ENCODE measurements at regions not wholly inside any gene's neighbourhood (a gene's known extent, or its start where the extent isn't known, plus 50 kb on each side); places are given as distances from the start of the nearest gene placed in this dataset.

DNA sequence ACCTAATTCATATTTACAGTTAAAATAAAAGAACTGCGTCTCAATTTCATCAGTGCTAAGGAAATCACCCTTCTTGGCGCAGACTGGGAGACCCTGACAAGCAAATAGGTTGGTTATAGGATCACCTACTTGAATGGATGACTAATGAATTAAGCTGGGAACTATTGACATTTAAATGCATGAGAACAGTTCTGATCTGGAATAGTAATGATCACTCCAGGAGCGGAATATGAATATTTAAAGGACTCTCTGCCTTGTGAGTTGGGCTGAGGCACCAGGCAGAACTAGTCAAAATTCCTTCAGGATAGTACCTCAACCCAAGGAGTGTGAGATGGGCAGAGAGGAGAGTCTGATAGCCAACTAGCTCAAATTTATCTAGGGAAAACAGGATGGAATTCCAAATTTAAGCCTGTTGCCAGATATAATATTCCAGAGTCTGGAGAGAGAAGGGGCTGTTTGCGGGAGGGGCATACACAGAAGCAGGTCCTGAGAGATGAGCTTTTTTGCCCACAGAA lies 364.4 kb downstream of the CSNK1G3 start:
- Mint-ChIP-seq H3K9me3 (ENCODE audit: low read depth) (no peaks in the 10 kb centered on the region), H3K4me1 (ENCODE audit: low read depth) (no peaks in the 10 kb centered on the region), H3K27me3 (peaks cover 2% of the 10 kb centered on the region), H3K4me3 (no peak overlapping the region), H3K27ac (no peak overlapping the region), H3K36me3 (no peaks in the 10 kb centered on the region)

DNA sequence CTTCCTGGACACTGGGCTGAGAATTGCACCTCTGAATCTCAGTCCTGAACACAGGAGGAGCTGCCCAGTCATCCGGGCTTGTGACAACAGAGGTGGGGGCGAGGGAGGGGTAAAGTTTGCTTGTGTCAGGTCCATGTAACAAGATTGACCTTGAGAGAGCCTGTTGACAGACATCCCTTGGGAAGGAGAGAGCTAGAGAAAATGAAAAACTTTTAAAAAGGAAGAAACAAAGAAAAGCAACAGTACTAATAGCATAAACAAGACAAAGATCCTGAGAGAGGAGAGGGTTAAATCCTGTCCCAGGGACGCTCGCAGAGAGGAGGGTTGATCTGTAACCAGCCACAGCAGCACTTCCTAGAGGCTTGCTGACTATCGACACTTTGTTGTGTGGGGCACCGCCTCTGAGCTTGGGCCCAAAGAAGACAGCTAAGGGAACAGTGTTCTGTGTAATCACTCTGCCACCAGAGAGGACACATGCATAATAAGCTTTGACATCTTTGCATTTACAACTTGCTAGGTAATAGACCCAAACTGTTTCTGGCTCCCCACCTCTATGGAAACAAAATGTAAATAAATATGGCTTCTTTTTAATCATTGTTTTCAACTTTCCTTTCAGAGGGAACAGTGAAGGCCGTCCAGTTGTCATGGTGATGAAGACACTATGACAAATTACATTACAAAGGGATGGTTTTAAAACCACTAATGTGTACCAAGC lies 363.7 kb downstream of the CSNK1G3 start:
- Mint-ChIP-seq H3K4me3 (no peak overlapping the region), H3K9me3 (ENCODE audit: low read depth) (no peaks in the 10 kb centered on the region), H3K27ac (no peak overlapping the region), H3K4me1 (ENCODE audit: low read depth) (no peaks in the 10 kb centered on the region), H3K36me3 (no peaks in the 10 kb centered on the region), H3K27me3 (peaks cover 2% of the 10 kb centered on the region)

DNA sequence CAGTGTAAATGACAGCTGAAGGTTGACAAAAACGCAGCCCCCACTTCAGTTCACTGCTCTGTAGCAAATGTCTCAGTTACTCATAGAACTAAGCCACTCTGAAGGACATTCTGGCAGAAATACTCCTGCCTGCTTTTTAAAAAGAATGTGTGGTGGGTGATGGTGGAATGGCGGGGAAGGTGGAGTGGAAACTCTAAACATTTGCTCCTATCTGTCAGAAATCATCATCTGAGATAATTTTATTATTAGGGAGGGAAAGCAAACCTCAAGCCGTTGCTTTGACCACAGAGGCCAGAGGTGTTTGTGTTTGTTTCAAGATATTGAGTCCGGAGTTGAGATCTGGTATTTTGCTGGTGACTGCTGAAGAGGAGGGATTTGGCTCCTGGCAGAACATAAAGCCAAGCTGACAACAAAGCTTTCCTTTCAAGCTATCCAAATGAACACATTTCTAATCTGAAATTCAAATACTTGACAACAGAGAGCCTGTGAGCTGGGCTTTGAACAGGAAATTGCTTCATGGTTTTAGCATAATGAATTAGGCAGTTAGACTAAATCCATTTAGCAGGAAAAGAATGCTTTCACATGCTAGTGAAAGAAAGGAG lies 362.7 kb downstream of the CSNK1G3 start:
- H3K9me3 Mint-ChIP-seq (ENCODE audit: low read depth) = no peaks in the 10 kb centered on the region
- peaks cover 2% of the 10 kb centered on the region for H3K27me3 Mint-ChIP-seq
- no peaks in the 10 kb centered on the region for H3K4me1 Mint-ChIP-seq (ENCODE audit: low read depth)
- H3K4me3 Mint-ChIP-seq = no peak overlapping the region
- no peaks in the 10 kb centered on the region for H3K36me3 Mint-ChIP-seq
- no peak overlapping the region for H3K27ac Mint-ChIP-seq

DNA sequence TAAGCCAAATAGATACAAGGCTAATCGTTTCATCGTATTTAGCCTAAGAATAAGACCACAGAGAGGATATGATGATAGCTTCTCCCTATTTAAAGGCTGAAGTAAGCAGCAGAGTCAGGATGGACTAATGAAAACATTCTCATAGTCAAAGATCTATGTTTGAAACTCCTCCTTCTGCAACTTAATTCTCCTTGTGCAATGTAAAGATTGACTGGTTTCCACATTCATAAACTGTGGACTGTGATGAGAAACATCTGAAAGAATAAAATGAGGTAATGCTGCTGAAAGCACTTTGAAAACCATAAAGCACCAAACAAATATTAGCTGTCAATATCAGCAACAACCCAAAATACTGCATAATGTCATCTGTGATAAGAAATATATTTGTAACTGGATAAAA lies 361.9 kb downstream of the CSNK1G3 start:
- H3K4me1 Mint-ChIP-seq (ENCODE audit: low read depth) = no peaks in the 10 kb centered on the region
- H3K4me3 Mint-ChIP-seq = no peak overlapping the region
- H3K27ac Mint-ChIP-seq = no peak overlapping the region
- H3K27me3 Mint-ChIP-seq = peaks cover 2% of the 10 kb centered on the region
- no peaks in the 10 kb centered on the region for H3K36me3 Mint-ChIP-seq
- H3K9me3 Mint-ChIP-seq (ENCODE audit: low read depth) = no peaks in the 10 kb centered on the region

DNA sequence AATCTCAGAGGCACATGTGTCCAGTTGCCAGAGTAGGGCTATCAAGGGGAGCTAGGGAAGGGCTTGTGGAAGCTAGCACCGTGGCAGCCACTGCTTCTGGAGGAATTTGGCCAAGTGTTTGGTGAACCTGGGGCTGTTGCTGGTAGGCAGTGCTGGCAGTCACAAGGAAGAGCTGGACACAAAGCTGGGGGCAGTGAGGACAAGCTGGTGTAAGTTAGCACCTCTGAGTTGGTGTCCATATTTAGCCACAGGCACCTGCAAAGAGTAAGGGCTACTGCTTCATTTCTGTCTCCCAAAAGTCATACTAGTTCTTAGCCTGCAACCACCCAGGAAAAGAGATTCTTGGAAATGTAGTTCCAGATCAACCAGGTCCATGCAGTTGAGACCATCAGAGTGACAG lies 359.4 kb downstream of the CSNK1G3 start:
- Mint-ChIP-seq H3K4me3 (no peak overlapping the region), H3K36me3 (no peaks in the 10 kb centered on the region), H3K9me3 (ENCODE audit: low read depth) (peaks cover 4% of the 10 kb centered on the region), H3K27ac (no peak overlapping the region), H3K27me3 (peaks cover 2% of the 10 kb centered on the region), H3K4me1 (ENCODE audit: low read depth) (no peaks in the 10 kb centered on the region)

DNA sequence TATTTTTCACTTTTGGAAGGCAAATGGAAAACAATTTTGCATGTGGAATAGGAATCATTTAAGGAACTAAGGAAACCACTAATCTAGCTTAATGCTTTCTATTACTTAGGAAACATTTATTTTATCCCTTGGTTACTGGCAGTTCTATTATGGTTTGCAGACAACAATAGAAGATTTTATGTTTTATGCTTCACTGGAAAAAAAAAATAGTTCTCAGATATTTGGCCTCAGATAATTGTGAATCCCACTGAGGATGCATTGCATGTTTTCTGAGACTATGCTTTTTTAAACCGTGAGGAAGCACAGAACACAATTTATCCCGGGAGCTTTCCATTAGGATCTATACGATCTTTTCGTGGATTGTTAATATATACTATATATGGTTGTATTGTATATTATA lies 356.9 kb downstream of the CSNK1G3 start:
- no peaks in the 10 kb centered on the region for H3K4me1 Mint-ChIP-seq (ENCODE audit: low read depth)
- peaks cover 4% of the 10 kb centered on the region for H3K9me3 Mint-ChIP-seq (ENCODE audit: low read depth)
- no peak overlapping the region for H3K27ac Mint-ChIP-seq
- H3K27me3 Mint-ChIP-seq = no peaks in the 10 kb centered on the region
- no peaks in the 10 kb centered on the region for H3K36me3 Mint-ChIP-seq
- H3K4me3 Mint-ChIP-seq = no peak overlapping the region

DNA sequence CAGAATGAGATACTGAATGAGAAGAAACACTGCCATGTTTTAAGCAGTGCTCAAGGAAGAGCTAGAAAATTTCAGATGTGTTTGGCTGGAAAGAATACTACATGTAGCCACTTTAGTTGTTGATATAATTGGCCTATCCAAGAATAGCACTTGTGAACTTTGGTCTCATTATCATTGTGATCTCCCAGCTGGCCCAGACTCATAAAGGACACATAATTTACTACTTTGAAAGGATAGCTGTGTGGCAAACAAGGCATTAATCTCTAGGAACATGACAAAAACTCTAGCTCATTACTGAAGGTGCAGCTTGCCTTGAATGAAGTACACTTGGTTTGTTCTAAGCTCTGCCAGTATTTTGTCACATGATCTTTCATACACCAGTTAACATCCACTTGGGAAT lies 356.3 kb downstream of the CSNK1G3 start:
- H3K9me3 Mint-ChIP-seq (ENCODE audit: low read depth) = peaks cover 4% of the 10 kb centered on the region
- no peak overlapping the region for H3K27ac Mint-ChIP-seq
- no peaks in the 10 kb centered on the region for H3K27me3 Mint-ChIP-seq
- H3K4me3 Mint-ChIP-seq = no peak overlapping the region
- H3K4me1 Mint-ChIP-seq (ENCODE audit: low read depth) = no peaks in the 10 kb centered on the region
- H3K36me3 Mint-ChIP-seq = no peaks in the 10 kb centered on the region

DNA sequence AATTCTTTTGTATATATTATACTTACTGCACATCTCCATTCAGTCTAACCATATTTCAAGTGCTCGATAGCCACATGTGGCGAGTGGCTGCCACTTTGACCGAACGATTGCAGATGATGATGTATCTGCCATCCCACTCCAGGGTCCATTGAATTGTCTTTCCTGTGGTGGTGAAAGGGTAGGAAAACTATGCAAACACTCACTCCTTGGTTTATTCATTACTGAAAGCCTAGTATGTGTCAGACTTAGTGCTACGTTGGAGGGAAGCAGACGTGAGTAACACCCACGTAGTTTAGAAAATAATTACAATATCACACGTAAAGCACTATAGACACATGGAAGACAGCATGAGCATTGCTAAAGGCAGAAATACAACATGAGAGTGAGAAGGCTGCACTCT lies 353.7 kb downstream of the CSNK1G3 start:
- Mint-ChIP-seq H3K27ac (no peak overlapping the region), H3K36me3 (no peaks in the 10 kb centered on the region), H3K9me3 (ENCODE audit: low read depth) (peaks cover 4% of the 10 kb centered on the region), H3K4me1 (ENCODE audit: low read depth) (no peaks in the 10 kb centered on the region), H3K4me3 (no peak overlapping the region), H3K27me3 (no peaks in the 10 kb centered on the region)

DNA sequence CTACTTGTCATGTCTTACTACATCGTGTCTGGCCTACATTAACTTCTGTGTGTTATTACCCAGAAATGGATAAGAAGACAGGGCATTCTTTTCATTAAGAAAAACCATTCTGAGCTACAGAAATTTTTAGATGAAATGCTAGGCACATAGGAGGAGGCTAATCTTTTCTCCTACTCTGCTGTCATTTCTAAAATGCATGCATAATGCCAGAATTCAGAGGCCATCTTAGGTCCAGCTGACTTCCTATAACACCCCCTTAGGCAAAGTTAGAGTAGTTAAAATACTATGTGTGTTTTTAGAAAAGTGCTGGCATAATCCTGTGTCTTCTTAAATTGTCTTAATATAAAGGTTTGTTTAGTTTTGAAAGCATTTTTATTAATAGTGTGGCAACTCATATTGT lies 352.6 kb downstream of the CSNK1G3 start:
- Mint-ChIP-seq H3K36me3 (no peaks in the 10 kb centered on the region), H3K9me3 (ENCODE audit: low read depth) (peaks cover 4% of the 10 kb centered on the region), H3K4me1 (ENCODE audit: low read depth) (no peaks in the 10 kb centered on the region), H3K4me3 (no peak overlapping the region), H3K27me3 (no peaks in the 10 kb centered on the region), H3K27ac (no peak overlapping the region)

DNA sequence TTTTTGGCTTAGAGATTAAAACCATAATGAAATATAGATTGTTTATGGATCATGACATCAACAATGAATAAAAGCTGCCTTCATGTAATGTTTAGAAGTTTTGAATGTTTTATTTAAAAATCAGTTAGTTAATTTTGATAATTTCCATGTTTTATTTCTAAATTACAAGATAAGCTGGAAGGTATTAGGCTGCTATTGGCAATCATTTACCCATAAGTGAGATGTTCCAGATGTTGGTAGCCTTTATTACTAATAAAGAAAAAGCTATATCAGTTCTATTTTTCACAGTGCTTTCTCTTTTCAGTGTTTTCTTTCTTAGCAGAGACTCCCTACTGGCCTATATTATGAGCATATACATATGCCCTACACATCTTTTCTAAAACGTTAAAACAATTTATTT lies 347.0 kb downstream of the CSNK1G3 start:
- no peaks in the 10 kb centered on the region for H3K27me3 Mint-ChIP-seq
- no peak overlapping the region for H3K4me3 Mint-ChIP-seq
- peaks cover 4% of the 10 kb centered on the region for H3K9me3 Mint-ChIP-seq (ENCODE audit: low read depth)
- no peaks in the 10 kb centered on the region for H3K36me3 Mint-ChIP-seq
- H3K4me1 Mint-ChIP-seq (ENCODE audit: low read depth) = no peaks in the 10 kb centered on the region
- no peak overlapping the region for H3K27ac Mint-ChIP-seq

DNA sequence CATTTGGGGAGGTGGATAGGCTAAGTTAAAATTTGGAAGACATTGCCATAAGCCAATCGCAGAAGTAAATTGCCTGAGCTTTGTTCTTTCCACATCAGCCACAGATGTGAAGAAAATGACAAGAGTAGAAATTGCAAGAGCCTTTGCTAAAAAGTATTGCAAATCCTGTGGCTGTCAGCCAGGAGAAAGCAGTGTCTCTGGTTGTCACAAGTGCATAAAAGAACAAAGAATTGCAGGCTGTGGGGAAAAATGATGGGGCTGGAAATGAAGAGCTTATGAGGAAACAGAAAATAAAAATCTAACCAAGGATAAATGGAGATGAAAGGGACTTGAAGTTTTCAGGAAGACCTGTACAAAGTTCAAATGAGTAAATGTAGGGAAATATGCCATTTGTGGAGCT lies 344.8 kb downstream of the CSNK1G3 start:
- H3K9me3 Mint-ChIP-seq (ENCODE audit: low read depth) = peaks cover 4% of the 10 kb centered on the region

DNA sequence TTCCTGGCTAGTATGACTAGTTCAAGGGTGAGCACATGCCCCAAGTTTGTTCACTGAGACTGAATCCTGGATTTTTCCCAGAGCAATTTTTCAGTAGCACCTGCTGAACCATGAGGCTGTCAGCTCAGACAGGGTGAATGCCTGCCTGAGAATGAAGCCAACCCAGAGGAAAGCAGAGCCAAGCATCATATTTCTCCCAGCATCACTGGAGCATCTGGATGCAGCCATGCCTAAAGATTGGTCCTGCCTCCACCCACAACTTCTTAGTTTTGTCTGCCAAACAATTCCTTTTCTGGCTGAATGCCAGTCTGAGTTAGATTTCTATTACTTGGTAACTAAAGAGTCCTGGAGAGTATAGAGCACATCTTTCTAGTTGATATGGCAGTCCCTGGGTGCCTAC lies 343.6 kb downstream of the CSNK1G3 start:
- Mint-ChIP-seq H3K27me3 (no peaks in the 10 kb centered on the region), H3K4me3 (no peak overlapping the region), H3K27ac (no peak overlapping the region), H3K4me1 (ENCODE audit: low read depth) (no peaks in the 10 kb centered on the region), H3K9me3 (ENCODE audit: low read depth) (peaks cover 5% of the 10 kb centered on the region), H3K36me3 (no peaks in the 10 kb centered on the region)

More for the DNA sequence above, 344.8 kb downstream of the CSNK1G3 start:
- Mint-ChIP-seq H3K4me3 (no peak overlapping the region), H3K27ac (no peak overlapping the region), H3K27me3 (no peaks in the 10 kb centered on the region), H3K36me3 (no peaks in the 10 kb centered on the region), H3K4me1 (ENCODE audit: low read depth) (no peaks in the 10 kb centered on the region)

DNA sequence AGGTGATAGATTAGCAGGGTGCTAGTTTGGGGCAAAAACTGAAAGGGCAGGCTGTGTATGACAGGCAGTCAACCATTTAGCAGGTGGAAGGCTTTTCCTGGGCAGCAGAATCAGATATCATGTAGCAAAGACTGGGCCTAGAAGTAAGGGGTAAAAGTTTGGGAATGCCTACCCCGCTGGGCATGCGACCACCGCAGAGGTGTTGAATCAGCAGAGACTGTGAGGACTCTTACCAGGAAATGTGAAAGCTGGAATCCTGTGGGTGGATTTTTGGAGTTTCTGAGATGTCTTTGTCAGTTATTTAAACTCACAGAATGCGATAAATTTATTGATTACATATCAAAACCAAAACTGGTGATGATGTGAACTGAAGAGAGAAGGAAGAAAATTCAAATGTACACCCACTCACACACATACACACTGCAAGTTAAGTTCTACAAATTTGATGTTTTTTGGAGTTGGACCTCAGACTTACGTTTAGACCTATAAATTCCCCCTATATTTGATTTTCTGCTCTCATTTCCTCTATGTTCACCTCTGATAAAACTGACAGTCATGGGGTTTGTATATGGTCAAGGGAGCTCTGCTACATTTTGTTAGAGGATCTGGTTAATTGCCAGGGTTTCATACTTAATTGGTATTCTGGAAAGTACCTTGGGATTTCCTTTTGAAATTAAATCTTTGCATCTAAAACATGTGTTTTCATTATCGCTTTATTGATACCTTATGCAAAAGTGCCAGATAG lies 333.6 kb downstream of the CSNK1G3 start:
- Mint-ChIP-seq H3K27ac (no peak overlapping the region), H3K27me3 (no peaks in the 10 kb centered on the region), H3K4me3 (no peak overlapping the region), H3K9me3 (ENCODE audit: low read depth) (peaks cover 7% of the 10 kb centered on the region), H3K36me3 (no peaks in the 10 kb centered on the region), H3K4me1 (ENCODE audit: low read depth) (no peaks in the 10 kb centered on the region)

DNA sequence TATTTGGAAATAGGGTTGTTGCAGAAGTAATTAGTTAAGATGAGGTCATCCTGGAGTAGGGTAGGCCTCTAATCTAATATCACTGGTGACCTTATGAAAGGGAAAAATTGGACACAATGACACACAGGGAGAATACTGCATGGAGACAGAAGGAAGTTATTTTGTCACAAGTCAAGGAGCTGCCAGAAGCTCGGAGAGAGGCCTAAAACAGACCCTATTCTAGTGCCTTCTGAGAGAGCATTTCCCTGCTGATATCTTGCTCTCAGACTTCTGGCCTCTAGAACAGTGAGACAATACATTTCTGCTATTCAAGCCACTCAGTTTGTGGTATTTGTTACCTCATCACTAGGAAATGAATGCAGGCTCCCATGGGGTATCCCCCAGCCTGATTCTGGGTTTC lies 332.9 kb downstream of the CSNK1G3 start:
- no peaks in the 10 kb centered on the region for H3K4me1 Mint-ChIP-seq (ENCODE audit: low read depth)
- H3K9me3 Mint-ChIP-seq (ENCODE audit: low read depth) = peaks cover 4% of the 10 kb centered on the region
- H3K27me3 Mint-ChIP-seq = no peaks in the 10 kb centered on the region
- no peak overlapping the region for H3K27ac Mint-ChIP-seq
- no peaks in the 10 kb centered on the region for H3K36me3 Mint-ChIP-seq
- H3K4me3 Mint-ChIP-seq = no peak overlapping the region

DNA sequence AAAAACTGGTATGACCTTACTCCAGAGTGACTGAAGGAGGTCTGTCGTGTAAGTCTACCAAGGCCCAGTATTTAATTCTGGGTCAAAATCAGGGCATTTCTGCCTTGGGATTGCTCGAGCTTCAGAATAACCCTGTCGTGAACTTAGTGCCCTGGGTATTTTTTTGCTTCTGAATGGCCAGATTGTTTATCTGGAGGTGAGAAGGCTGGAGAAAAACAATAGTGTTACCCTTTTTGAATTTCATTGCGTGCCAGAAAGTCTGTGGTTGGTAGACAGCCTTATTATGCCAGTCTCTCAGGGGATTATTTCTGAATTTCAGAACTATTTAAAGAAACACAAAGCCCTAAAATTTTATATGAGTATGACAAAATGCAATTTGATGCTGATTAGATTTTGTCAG lies 323.4 kb downstream of the CSNK1G3 start:
- H3K9me3 Mint-ChIP-seq (ENCODE audit: low read depth) = no peaks in the 10 kb centered on the region
- H3K4me3 Mint-ChIP-seq = no peak overlapping the region
- no peaks in the 10 kb centered on the region for H3K4me1 Mint-ChIP-seq (ENCODE audit: low read depth)
- H3K27me3 Mint-ChIP-seq = no peaks in the 10 kb centered on the region
- no peak overlapping the region for H3K27ac Mint-ChIP-seq
- H3K36me3 Mint-ChIP-seq = no peaks in the 10 kb centered on the region
